Activated naive CD4-positive, alpha-beta T cell treated with anti-CD3 and anti-CD28 coated beads, Interleukin-2, amount 50 U/mL, for 16 hours (primary cell): ENCODE measurements at regions not wholly inside any gene's neighbourhood (a gene's known extent, or its start where the extent isn't known, plus 50 kb on each side); places are given as distances from the start of the nearest gene placed in this dataset.

Experiments used
- DNase-seq: peaks from one replicate; pipeline ENCODE4 v3.0.0-alpha.2; 2020

- no peak for DNase-seq
These were observed 469.2 kb upstream of the TNP1 start for GRCh38 chr2:217329023-217329431.

DNA sequence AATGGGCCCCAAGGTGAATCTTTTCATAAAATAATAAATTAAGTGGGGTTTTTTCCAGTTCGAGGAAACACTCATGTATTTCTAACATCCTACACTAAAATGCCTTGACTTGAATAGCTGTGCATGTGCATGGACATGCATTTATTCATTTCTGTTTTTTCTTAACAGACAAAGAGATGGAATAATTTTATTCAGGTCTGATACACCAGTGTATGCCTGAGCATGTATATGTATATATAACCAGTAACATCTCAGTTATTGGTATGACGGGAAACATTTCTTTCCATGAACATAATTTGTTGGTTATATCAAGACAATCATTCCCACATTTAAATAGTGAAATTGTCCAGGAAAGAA, 468.7 kb upstream of the TNP1 start:
- no peak for DNase-seq

- no peak for DNase-seq
These were observed 468.2 kb upstream of the TNP1 start for GRCh38 chr2:217327953-217328621.

DNA sequence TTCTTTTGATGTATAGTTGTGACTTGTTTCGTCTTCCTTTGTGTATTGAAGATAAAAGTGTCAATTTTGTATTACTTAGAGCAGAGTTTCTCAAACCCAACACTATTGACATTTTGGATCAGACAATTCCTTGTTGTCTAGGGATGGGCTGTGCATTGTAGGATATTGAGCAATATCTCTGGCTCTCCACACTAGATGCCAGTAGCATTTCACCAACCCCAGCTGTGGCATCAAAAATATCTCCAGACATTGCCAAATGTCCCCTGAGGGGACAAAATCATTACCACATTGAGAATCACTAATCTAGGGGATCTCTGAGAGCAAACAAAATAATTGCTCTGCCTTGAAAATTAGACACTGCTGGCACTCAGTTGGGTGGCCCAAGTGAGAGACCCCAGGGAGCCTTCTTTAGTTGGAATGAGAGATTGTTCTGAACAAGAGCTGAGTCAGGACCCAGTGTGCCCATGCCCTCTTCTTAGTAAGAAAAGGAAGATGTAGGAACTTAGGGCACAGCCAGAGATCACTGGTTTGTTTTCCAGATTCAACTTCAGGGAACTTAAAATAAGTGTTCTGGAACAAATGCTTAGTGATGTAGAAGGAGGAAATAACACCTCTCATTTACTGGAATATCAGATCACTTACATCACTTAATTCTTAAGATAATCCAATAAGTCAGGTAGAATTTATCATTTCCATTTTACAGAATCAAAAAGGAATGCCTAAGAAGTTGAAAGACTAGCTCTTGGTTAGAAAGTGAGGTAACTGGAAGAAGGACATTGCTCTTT, 466.6 kb upstream of the TNP1 start:
- no peak for DNase-seq

DNA sequence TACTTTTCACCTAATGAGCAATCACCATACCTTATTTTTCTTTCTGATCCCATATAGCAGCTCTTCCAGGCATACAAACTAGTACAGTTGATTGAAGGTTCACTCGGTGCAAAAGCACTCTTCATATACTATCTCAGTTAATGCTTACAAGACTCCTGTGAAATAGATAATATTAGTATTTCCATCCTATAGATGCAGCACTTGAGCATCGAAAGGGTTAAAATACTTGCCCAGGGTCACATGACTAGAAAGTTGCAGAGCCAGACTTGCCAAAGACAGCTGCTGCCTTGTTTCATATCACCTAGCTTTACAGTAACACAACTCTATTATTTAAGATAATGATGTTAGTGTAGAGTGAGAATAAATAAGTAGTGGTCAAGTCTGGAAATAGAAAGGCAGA, 466.0 kb upstream of the TNP1 start:
- no peak for DNase-seq

DNA sequence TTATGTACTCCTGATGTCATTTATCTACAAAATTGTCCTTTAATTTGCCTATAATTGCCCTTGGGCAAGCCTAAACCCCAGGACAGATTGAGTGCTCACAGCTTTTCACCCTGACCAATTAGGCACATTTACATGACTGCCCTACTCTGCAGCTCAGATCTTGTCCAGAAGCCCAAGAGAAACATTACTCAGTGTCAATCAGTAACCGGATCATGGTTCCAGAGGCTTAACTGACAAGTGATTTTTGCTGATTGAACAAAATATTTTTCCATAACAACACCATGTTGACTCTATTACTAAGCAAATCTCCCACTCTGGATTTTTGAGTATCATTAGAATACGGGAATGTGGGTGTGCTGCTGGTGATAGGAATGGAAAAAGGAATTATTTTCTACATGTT, 465.4 kb upstream of the TNP1 start:
- DNase-seq, result no peak

DNA sequence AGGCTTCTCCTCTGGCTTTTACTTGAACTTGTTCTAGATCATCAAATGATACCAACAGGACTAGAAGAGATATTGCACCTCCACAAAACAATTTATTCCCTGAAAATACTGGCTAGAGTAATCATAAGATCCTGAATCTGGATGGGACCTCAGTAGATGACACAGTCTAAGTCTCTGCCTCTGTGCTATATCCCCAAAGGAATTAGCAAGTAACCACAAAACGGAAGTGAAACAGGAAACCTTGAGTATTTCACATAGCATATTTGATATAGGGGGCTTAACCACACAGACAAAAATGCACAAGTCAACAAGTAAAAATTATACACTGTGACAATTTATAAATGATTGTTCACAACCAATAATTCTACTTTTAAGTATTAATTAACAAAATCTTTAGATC, 456.9 kb upstream of the TNP1 start:
- no peak for DNase-seq

- DNase-seq, result no peak
These were observed 454.2 kb upstream of the TNP1 start for GRCh38 chr2:217314021-217314460.

- DNase-seq, result no peak
These were observed 453.5 kb upstream of the TNP1 start for GRCh38 chr2:217313386-217313785.

- no peak for DNase-seq
These were observed 449.2 kb upstream of the TNP1 start for GRCh38 chr2:217309056-217309455.

GRCh38 chr2:217307023-217307422, 447.2 kb upstream of the TNP1 start:
- no peak for DNase-seq

- no peak for DNase-seq
These were observed 446.0 kb upstream of the TNP1 start for GRCh38 chr2:217305882-217306281.

GRCh38 chr2:217304582-217304981, 444.7 kb upstream of the TNP1 start:
- no peak for DNase-seq

- no peak for DNase-seq
These were observed 443.0 kb upstream of the TNP1 start for GRCh38 chr2:217302856-217303255.

- DNase-seq, result no peak
These were observed 441.5 kb upstream of the TNP1 start for GRCh38 chr2:217301142-217301925.

DNA sequence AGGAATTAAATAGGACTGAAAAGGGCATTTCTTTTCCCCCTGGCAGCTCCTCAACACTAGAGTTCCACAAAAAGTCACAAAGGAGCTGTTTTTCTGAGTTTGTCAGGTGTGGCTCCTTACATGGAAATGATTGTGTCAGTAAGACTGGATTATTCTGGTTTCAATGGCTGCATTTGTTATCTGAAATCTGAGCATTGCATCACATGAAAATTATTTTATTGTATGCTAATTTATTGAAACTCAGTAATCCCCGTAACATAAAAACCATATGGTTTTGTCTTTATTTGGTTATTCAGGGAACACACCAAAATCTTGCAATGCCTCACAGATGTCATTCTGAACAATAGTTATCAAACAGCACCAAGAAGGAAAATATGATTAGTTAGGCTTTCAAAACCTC, 439.7 kb upstream of the TNP1 start:
- no peak for DNase-seq

DNA sequence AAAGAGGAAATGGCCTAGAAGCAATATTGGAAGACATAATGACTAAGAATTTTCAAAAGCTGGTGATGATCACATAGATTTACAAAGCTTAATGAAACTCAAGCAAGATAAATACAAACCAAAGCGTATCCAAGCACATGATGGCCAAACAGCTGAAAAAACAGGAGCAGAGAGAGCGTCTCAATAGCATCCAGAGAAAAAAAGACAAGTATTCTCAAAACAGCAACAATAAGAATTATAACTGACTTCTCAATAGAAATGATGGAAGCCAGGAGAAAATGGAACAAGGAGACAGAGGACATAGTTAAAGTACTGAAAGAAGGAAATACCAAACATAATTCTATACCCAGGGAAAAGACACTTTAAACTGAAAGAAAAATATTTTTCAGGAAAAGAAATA, 437.2 kb upstream of the TNP1 start:
- no peak for DNase-seq

DNA sequence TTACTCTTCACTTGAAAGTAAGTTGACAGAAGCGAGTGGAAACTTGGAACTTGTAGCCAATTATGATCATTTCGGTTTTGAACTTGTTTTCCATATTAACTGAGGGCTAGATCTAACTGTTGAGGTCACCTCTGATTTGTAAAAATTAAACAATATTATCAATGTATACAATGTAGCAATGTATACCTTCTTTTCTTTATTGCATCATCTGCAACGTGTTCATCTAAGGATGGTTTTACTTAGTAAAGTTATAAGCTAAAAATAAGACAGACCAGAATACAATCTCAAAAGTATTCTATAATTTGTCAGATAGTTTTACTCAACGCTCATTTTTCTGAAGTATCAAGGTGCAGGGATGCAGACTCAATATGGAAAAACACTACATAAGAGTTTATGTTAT, 435.0 kb upstream of the TNP1 start:
- DNase-seq, result no peak

DNA sequence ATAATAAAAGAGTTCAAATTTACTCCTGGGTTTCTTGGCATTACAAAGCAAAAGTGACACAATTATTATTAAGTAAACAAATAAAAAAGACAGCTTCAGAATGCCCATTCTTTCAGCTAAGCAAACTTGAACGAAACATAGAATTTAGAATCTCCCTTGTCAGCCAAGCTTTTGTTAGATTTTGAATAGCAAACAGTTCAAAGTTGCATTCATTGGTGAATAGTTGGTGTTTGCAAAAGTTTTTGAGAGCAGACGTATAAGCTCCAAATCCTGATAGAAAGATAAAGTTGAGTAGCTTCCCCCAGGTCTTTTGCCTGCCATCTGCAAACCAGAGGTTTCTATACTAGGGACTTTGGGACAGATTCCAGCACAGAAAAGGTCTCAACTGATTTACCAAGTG, 434.3 kb upstream of the TNP1 start:
- DNase-seq, result no peak

DNA sequence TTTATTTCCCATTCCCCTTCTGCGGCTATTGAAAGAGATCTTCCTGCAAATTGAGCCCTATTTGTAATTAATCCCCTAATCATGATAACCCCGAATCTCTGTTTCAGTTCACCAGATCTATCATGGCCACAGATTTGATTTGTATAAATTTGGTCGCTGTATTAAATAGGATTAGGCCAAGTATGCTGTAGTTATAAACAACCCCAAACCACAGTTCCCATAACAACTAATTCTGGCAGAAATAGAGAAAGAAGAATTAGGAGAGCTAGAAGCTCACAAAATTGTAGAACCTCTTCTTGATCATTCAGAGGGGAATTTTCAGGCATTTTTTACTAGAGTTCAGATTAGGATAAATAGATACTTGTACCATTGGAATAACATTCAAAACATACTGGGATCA, 433.7 kb upstream of the TNP1 start:
- DNase-seq, result no peak

DNA sequence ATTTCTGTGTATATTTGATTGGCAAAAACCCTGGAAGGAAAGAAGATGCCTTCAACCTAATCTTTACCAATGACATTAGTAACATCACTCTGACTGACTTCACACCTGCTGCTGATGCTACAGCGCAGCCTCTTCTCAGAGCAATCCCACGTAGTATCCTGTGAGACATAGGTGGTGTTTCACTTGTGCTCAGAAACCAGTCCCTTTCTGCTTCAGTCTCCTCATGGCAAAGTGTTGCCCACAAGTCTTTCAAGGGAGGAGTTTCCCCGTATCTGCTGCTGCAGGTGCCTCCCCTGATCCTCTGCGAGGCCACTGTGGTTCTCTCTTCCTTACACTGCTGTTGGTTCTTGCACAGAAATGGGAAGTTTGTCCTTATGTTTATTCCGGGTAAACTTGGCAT, 433.2 kb upstream of the TNP1 start:
- no peak for DNase-seq

DNA sequence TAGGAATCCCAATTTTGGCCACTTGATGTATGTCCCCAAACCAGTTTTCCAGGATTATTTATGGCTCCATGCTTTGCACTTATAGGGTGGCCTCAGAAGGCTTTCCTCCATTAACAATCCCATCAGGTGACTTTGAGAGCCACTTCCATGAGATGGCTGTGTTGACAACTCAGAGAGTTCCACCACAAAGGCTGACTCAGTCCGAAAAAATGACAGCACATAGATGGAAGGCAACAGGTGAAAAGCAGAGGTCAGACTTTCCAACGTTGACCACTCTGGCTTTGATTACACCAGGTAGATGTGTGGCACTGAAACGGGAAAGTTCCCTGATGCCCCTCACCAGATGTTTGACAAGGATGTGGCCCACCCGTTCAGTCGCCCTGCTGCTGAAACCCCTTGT, 431.4 kb upstream of the TNP1 start:
- DNase-seq, result no peak

DNA sequence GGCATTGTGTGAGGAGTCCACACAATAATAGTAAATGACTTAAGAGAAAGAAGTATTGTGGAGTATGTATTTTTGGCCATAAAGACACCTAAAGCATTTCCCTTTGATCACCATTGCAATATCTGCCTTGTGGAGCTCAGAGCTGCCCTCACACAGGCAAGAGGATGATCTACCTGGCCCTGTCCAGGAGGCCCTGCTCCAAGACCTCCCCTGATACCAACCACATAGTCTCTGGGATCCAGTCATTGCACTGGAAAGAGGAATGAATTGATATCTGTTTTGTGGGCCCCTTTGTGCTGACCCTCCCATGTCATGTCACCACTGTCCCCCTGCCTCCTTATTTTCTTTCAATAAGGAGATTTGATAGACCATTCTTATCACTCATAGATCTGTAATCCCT, 430.6 kb upstream of the TNP1 start:
- DNase-seq, result no peak

- DNase-seq, result no peak
These were observed 430.0 kb upstream of the TNP1 start for GRCh38 chr2:217289907-217290280.
